Right lobe of liver (tissue), 6 donors: ENCODE measurements at regions not wholly inside any gene's neighbourhood (a gene's known extent, or its start where the extent isn't known, plus 50 kb on each side); places are given as distances from the start of the nearest gene placed in this dataset.
"Not testable (repeated sequence)": the region's sequence is repeated elsewhere in the genome, so short reads cannot be mapped to it uniquely, and the experiment has no call there.

Experiments used
- ATAC-seq, 4 donors: fragments of 200-7000 bp; cut with Tn5 transposase; one replicate each; pipeline ENCODE4 v1.9.1; 2020; ENCODE audit warnings: mild to moderate bottlenecking in 4 of 4, moderate library complexity in 4 of 4
- DNase-seq, 3 donors: peaks; one replicate each; pipeline ENCODE4 v3.0.0-alpha.2; 2020
- H3K27ac ChIP-seq, 3 donors: fragments of 200-600 bp; one replicate each; pipeline ENCODE4 v1.8.0; 2022
- H3K27me3 ChIP-seq, 2 donors: fragments of 200-600 bp; one replicate each; pipeline ENCODE4 v1.8.0; 2022
- H3K36me3 ChIP-seq, 4 donors: fragments of 200-600 bp; sonication (generic) in 1 of 4; one replicate each; pipeline versions ENCODE4 v1.5.1 to v1.8.0; 2017 to 2022; ENCODE audit warnings: control low read depth in 1 of 4
- H3K4me1 ChIP-seq, 4 donors: fragments of 200-600 bp; sonication (generic) in 1 of 4; one replicate each; pipeline versions ENCODE4 v1.5.1 to v1.8.0; 2017 to 2022; ENCODE audit warnings: control low read depth in 1 of 4
- H3K4me3 ChIP-seq, 3 donors: fragments of 200-600 bp; one replicate each; pipeline ENCODE4 v1.8.0; 2022
- H3K9me3 ChIP-seq, 4 donors: fragments of 200-600 bp; sonication (generic) in 1 of 4; one replicate each; pipeline versions ENCODE4 v1.5.1 to v1.8.0; 2017 to 2022; ENCODE audit warnings: control low read depth in 1 of 4
- CTCF ChIP-seq, 4 donors: fragments of 200-600 bp in 3 of 4; fragments of 450-650 bp in 1 of 4; IDR thresholded peaks; one replicate each; pipeline versions ENCODE4 v1.5.1 to v1.8.0; 2016 to 2022; ENCODE audit warnings: antibody characterized with exemption in 4 of 4, mild to moderate bottlenecking in 2 of 4
- POLR2A ChIP-seq: fragments of 450-650 bp; IDR thresholded peaks from one replicate; pipeline ENCODE4 v1.6.1; 2017; ENCODE audit warnings: antibody characterized with exemption, mild to moderate bottlenecking
- WGBS: methylation state at CpG from one replicate; pipeline ENCODE4 v1.1.6; 2018; ENCODE audit warnings: low coverage, low lambda C conversion rate; ENCODE audit not compliant: insufficient coverage; ENCODE audit errors: missing lambda C conversion rate; 5-methylcytosine and 5-hydroxymethylcytosine counted together
- intact Hi-C, 2 donors: fragments of 100-400 bp; cut with DNase I; formaldehyde crosslinking; loops; one replicate each; pipeline versions ENCODE4 v1.11.2 to v1.14.1; 2022
- donor health status: DM: no; HTN: yes; CAD: no.
- donor health status: DM: no; HTN: no; CAD: no.
- donor health status: DM: no; HTN: no; CAD: no.
- donor health status: DM: no; HTN: yes; CAD: no.
- donor health status: DM: no; HTN: yes; CAD: no.

GRCh38 chr20:5687884-5688283, 62.3 kb upstream of the SHLD1 start:
- no peak for DNase-seq
- Histone ChIP-seq H3K27me3 (no peaks in the 10 kb centered on the region), H3K9me3 (no peaks in the 10 kb centered on the region), H3K36me3 (no peaks in the 10 kb centered on the region), H3K4me1 (no peaks in the 10 kb centered on the region), H3K27ac (no peak overlapping the region), H3K4me3 (no peak overlapping the region)
- 33% methylated on average over 3 of the region's 4 CpGs for WGBS
- peak in 3 of 4 donors; percentile 13 to 37 (median 25) for ATAC-seq
- no peak for TF ChIP-seq POLR2A
- TF ChIP-seq CTCF (IDR thresholded peaks at IDR 0.05) = no peak
- intact Hi-C loops = no loop called here

- H3K36me3 ChIP-seq = no peaks in the 10 kb centered on the region
- H3K4me3 ChIP-seq = no peak overlapping the region
- intact Hi-C loops = no loop called here
- no peak overlapping the region for H3K27ac ChIP-seq
- no peaks in the 10 kb centered on the region for H3K9me3 ChIP-seq
- DNase-seq (no peak), ATAC-seq (no peak)
- H3K4me1 ChIP-seq = no peaks in the 10 kb centered on the region
- TF ChIP-seq CTCF (IDR thresholded peaks at IDR 0.05) (no peak), POLR2A (no peak)
- 61% methylated on average over 8 of the region's 15 CpGs for WGBS
- H3K27me3 ChIP-seq = no peaks in the 10 kb centered on the region
These were observed 63.7 kb upstream of the SHLD1 start for GRCh38 chr20:5686384-5687105.

- H3K27me3 ChIP-seq, H3K4me3 ChIP-seq, intact Hi-C loops, H3K9me3 ChIP-seq, DNase-seq, ATAC-seq, H3K4me1 ChIP-seq, H3K27ac ChIP-seq, H3K36me3 ChIP-seq: not testable (repeated sequence)
- WGBS = 33% methylated on average over 2 of the region's 2 CpGs
These were observed 67.6 kb upstream of the SHLD1 start for GRCh38 chr20:5682556-5682955.

- intact Hi-C loops = no loop called here
- DNase-seq = no peak
- no peak for TF ChIP-seq CTCF (IDR thresholded peaks at IDR 0.05)
- no peak for TF ChIP-seq POLR2A
These were observed 69.4 kb upstream of the GPCPD1 start for GRCh38 chr20:5680192-5680591.

GRCh38 chr20:5678777-5679176, 68.0 kb upstream of the GPCPD1 start:
- Histone ChIP-seq H3K36me3 (no peaks in the 10 kb centered on the region), H3K4me3 (no peak overlapping the region), H3K4me1 (no peaks in the 10 kb centered on the region), H3K27ac (no peak overlapping the region), H3K27me3 (no peaks in the 10 kb centered on the region), H3K9me3 (no peaks in the 10 kb centered on the region)
- DNase-seq (no peak), ATAC-seq (no peak)
- TF ChIP-seq CTCF (IDR thresholded peaks at IDR 0.05) (no peak), POLR2A (no peak)
- intact Hi-C loops = no loop called here
- WGBS = 89% methylated on average over 2 of the region's 2 CpGs

More at GRCh38 chr20:5680192-5680591, 69.4 kb upstream of the GPCPD1 start:
- no peak overlapping the region for H3K4me3 ChIP-seq
- H3K9me3 ChIP-seq = no peaks in the 10 kb centered on the region
- H3K4me1 ChIP-seq = no peaks in the 10 kb centered on the region
- ATAC-seq = peak in 1 of 4 donors; percentile 32
- no peaks in the 10 kb centered on the region for H3K27me3 ChIP-seq
- no peaks in the 10 kb centered on the region for H3K36me3 ChIP-seq
- H3K27ac ChIP-seq = no peak overlapping the region

GRCh38 chr20:5677944-5678343, 67.1 kb upstream of the GPCPD1 start:
- DNase-seq, intact Hi-C loops, ATAC-seq, H3K9me3 ChIP-seq, H3K27ac ChIP-seq, H3K4me1 ChIP-seq, H3K4me3 ChIP-seq, H3K27me3 ChIP-seq, H3K36me3 ChIP-seq: not testable (repeated sequence)
- WGBS = 77% methylated on average over 8 of the region's 8 CpGs
